ENCODE measurements at regions not wholly inside any gene's neighbourhood (a gene's known extent, or its start where the extent isn't known, plus 50 kb on each side); places are given as distances from the start of the nearest gene placed in this dataset.
"Not testable (repeated sequence)": the region's sequence is repeated elsewhere in the genome, so short reads cannot be mapped to it uniquely, and the experiment has no call there.

GRCh38 chr5:135110785-135111596, 77.0 kb upstream of the PITX1 start:
- no peak for DNase-seq

DNA sequence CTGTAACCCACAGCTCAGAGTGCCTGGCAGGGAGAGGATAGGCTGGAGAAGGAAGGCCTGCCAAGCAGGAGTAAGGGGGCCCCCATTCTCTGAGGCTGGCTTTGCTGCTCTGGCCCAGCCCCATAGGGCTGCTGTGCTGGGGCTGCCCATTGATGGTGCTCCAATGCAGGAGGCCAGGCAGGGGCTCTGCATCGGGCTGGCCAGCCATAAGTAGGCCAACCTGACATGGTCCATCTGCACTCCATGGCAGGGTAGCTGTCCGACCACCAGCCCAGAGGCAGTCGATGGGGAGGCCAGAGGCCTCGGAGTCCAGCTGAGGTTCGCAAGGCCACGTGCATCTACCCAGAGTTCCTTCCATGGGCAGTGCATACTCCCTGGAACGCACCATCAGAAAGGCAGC, 75.0 kb upstream of the PITX1 start:
- no peak for DNase-seq

DNA sequence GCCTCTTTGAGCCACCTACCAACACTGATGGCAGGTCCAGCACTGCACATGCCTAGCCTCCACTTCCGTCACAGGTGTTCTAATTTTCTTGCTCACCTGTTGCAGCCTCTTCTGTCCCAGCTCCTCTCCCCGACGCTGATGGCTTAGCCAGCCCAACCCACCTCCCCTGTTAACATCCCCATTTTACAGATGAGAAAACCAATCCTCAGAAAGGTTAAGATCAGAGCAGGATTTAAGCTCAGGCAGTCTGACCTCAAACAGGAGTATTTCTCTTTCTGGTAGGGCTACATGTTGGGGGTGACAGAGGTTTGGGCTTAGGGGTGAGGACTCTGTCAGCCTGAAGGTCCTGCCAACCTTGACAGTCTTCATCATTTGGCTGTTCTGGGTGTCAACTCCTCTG, 74.5 kb upstream of the PITX1 start:
- no peak for DNase-seq

- DNase-seq, result no peak
Observed at GRCh38 chr5:135107986-135108385, 74.0 kb upstream of the PITX1 start.

GRCh38 chr5:135106610-135107471, 72.8 kb upstream of the PITX1 start:
- no peak for DNase-seq

DNA sequence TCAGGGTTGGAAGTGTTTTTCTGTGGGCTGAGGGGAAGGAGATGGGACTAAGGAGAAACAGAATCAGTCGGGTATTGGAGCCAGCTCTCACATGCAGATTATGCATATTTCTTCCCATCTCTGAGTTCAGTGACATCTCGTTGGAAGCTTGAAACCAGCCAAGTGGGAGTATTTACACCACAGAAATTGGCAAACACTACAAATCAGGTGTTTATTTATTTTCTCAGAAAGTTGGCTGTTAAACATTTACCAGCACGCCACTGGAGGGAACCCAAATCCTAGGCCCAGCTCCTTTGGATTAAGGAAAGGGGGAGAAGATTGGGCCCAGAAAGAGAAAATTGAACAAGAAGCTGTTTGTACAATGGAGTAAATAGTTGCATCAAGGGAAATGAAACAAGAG, 72.1 kb upstream of the PITX1 start:
- no peak for DNase-seq

- DNase-seq, result no peak
Observed at GRCh38 chr5:135105105-135105484, 71.1 kb upstream of the PITX1 start.

DNA sequence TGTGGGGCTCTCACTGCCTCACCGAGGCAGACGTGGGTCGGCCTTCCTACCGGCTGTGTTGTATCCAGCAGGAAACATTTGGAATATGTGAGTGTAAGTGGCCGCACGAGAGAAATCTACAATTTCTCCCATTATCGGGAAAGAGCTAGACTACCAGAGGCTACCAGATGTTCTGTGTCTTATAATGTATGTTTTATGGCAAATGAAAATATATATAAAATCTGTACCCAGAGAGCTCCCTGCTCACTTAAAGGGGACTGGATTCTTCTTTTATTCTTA, 69.5 kb upstream of the PITX1 start:
- no peak for DNase-seq

- DNase-seq, result no peak
Observed at GRCh38 chr5:135102716-135103574, 68.9 kb upstream of the PITX1 start.

- DNase-seq, result no peak
Observed at GRCh38 chr5:135100431-135100830, 66.4 kb upstream of the PITX1 start.

GRCh38 chr5:135100011-135100410, 66.0 kb upstream of the PITX1 start:
- no peak for DNase-seq

GRCh38 chr5:135097390-135097789, 63.4 kb upstream of the PITX1 start:
- no peak for DNase-seq

DNA sequence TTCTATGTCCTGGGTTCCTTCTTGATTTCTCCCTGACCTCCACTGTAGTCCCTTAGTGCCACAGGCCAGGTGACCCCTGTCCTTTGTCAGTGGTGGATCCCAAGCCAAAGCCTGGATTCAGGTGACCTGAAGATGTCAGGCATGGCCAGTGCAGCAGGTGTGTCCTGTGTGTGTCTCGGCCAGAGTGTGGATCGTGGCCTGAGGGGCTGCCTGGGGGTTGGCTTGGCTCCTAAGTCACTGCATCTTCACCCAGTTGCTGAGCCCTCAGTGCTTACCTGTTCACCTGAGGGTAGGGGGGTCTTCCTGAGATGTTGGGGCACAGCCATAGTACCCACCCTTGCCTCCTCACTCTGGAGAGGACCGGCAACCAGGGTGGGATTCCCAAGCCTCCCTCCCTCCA, 61.8 kb upstream of the PITX1 start:
- DNase-seq, result no peak

- DNase-seq, result no peak
Observed at GRCh38 chr5:135095052-135095715, 61.2 kb upstream of the PITX1 start.

DNA sequence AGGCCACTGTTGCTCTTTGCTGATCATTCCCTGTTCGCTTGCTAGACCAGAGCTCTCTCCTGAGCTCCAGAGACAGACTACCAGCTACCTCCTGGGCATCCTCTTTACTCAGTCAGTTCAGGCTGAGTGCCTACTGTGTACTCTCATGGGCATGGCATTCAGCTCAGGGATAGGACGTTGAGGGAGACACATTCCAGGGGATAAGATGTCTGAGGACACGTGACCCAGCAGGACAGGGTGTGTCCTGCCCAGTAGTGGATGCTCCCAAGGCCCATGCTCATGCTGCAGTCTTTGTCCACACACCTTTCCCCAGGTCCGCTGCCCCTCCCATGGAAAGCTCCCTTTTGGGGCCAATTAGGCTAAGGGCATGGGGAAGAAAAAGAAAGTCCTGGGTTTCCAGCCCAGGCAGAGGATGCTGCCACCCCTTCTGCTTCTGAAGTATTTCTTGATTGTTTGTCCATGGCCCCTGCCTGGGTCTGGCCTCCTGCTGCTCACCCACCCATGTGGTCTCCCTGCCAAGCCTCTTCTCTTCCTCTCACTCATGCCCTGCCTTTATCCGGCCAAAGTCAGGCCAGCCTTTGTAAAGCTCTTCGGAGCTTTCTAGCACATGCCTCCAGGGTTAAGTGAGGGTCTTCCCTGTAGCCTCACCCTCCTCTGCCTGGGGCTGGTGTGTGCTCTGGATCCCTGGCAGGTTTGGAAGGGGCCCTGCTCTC, 60.5 kb upstream of the PITX1 start:
- no peak for DNase-seq

GRCh38 chr5:135093483-135093882, 59.5 kb upstream of the PITX1 start:
- DNase-seq, result not testable (repeated sequence)

DNA sequence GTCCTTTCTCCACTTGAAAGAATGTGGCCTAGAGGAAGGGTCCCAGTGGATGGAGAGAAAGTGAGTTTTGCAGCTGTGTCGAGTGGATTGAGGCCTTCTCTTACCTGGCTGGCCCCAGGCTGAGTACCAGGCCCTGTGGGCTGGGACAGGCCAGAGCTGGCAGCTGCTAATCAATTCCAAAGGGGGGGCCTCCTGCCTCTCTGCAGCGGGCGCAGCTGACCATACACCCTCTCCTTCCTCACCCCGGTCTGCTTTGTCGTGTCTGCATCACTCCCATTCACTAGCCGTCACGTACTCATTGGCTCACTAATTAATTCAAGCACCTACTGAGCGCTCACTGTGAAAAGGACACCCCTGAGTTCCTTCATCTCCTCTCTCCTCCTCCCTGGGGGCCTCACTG, 58.4 kb upstream of the PITX1 start:
- DNase-seq, result no peak

GRCh38 chr5:135091286-135091685, 57.3 kb upstream of the PITX1 start:
- no peak for DNase-seq

DNA sequence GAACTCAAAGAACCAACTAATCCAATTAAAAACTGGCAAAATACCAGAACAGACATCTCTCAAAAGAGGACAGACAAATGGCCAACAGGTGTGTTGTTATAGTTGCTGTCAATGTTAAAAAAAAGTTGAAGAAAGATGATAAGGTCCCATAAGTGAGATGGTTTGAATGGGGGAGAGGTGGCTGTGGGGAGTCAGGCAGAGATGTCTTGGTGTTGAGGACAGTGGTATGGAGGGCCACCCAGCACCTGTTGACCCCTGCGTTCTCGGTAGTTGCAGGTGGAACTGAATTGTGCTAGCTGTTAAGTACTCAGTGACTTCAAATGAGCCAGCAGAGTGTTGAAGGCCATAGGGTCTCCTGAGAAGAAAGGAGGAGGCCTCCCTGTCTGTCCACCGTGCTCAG, 55.9 kb upstream of the PITX1 start:
- no peak for DNase-seq

- no peak for DNase-seq
Observed at GRCh38 chr5:135088911-135089310, 54.9 kb upstream of the PITX1 start.

DNA sequence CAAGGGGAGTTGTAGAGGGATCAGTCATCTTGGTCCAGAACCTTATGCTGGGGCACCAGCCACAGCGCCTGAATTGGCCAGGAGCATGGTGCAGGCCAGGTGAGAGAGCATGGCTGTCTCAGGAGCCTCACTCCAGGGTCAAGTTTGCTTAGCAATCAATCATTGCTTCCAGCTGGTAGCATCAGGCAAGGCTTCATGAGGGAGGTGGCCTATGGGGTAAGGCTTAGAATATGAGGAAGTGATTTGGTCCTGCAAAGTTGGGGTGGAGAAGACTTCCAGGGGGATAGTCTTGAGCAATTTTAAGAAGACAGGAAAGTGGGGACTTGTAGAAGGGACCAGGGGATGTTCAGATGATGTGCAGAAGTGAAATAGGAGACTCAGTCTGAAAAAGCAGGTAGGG, 53.9 kb upstream of the PITX1 start:
- DNase-seq, result no peak

Data from NCI-H1092 treated with DMSO at 0.1 percent for 48 hours (cell line).